Fibroblast of skin of right quadriceps (primary cell): ENCODE measurements at regions not wholly inside any gene's neighbourhood (a gene's known extent, or its start where the extent isn't known, plus 50 kb on each side); places are given as distances from the start of the nearest gene placed in this dataset.
"Not testable (repeated sequence)": the region's sequence is repeated elsewhere in the genome, so short reads cannot be mapped to it uniquely, and the experiment has no call there.

Source experiments
- DNase-seq: peaks from one replicate; pipeline ENCODE4 v3.0.0-alpha.2; 2013

- DNase-seq = no peak
These were observed 156.8 kb upstream of the MSX2 start for GRCh38 chr5:174567506-174568141.

GRCh38 chr5:174570662-174571061 is 153.7 kb upstream of the MSX2 start:
- DNase-seq = no peak

DNA sequence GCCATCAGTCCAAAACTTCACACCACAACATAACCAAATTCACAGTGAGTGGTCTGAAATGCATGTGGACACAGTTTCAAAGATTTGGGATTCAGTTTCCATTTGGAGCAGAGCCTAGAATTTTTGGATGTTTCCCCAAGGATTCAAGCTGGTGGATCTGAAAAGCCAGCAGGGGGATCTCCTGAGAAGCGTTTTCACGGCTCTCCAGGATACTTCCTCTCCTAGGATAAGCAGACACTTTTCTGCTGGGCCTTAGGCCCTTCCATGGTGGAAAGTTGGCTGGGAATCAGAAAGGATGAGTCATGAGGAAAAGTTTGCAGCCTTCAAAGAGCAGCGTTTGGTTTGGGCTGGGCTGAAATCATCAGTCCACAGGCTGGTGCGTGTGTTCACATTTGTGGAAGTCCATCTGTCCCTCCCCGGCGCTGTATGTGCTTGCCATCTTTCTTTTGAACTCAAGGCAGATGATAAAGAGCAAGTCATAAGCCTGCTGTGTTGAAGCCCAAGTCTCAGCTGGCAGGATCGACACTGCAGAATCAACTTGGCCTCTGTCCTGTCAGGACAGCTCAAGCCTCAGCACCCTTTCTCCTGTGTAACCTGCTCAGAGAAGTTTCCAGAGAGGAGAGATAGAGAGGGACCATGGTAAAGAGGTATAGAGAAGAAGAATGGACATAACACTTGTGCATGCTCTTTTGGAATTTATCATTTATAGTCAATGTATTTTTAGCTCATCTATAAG is 152.6 kb upstream of the MSX2 start:
- peak; percentile 97 for DNase-seq

DNA sequence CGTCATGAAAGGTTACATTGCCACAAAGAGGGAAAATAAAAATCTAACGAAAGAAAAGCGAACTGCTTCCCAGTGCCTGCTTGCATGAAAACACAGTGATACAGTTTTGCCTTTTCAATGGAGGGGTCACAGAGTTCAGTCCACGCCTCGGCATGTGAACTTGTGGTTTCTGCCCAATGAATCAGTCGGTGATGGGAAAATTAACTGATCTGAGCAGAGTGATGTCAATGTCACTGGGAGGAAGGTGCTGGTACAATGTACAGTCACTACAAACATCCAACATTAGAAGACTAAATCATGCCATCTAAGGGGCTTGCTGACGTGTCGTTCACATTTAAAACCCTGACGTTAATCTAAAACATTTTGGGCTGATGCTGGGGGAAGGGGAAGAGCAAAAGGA is 151.8 kb upstream of the MSX2 start:
- DNase-seq = no peak

DNA sequence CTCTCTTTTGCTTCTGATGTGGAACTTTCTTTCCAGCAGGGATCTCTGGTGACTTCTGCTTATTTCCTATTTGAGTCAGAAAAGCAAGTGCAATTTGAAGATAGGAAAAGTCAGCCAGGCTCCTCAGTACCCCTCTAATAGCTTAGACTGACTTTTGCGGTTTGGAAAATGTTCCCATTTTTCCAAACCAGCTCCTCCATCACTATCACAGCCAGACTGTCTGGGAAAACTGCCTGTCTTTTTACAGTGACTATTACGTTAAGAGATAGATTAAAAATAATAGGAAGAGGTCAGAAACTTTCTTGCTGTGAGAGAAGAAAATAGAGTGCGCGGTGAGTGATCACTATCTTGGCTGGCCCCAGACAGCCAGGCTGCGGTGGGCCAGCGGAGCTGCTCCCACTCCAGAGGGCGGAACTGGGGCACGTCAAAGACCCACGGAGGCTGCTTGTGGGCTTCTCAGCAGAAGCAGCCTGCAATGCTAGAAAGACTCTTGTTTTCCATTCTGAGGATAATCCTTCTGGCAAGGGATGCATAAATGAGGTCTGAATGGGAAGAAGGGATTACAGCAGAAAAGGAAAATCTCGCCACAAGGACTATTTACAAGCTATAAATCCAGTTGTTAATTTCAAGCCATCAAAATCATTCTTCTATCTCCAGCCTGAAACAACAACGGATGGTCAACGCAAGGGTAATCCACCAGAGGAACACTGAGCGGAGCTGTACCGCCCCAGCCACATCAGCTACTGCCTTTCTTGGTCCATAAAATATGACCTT is 151.0 kb upstream of the MSX2 start:
- no peak for DNase-seq

- no peak for DNase-seq
These were observed 149.3 kb upstream of the MSX2 start for GRCh38 chr5:174575043-174575442.

- DNase-seq = no peak
These were observed 148.3 kb upstream of the MSX2 start for GRCh38 chr5:174576042-174576441.

DNA sequence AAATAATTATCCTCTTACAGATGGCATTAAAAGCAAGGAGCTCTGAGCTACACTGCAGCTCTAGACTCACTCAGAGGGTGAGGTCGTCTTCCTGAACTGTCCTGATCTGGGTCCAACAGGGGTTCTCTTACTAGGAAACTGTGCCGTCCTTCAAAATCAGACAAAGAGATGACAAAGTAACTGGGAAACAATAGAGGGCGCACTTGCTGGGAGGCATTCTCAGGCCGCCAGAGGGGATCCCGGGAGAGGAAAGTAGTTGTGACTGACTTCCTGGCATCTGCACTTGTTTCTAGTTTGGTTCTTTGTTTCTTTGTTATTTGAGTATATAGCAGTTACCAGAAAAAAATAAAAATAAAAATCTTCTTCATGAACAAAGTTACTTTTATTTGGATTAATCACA is 142.9 kb upstream of the MSX2 start:
- no peak for DNase-seq

DNA sequence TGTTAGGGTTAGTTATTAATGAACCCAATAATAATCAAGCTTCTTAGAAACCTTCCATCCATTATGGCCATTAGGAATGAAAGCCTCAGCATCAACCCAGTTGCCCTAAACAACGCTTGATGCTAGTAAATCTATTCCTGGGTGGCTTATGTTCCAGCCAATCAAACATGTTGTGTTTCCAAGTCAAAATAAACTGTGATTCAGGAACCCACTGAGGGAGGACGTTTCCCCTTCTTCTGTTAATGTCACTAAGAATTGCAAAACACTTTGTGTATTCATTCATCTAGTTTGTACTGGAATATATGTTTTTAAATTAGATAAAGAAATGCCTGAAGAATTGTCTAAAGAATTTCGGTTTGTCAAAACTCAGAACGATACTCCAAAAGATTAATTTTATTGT is 142.5 kb upstream of the MSX2 start:
- no peak for DNase-seq

DNA sequence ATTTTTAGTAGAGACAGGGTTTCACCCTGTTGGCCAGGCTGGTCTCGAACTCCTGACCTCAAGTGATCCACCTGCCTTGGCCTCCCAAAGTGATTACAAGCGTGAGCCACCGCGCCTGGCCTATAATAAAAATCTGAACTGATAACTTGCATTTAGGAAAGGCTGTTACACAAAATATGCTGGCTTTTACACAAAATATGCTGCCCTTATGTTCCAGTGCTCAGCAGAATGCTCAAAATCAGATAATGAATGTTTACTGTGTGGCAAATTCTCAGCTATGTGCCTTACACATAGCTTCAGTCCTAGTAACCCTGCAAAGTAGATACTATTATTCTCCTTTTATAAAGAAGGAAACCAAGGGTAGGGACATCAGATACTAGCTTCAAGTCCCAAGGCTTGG is 141.3 kb upstream of the MSX2 start:
- no peak for DNase-seq

- no peak for DNase-seq
These were observed 138.9 kb upstream of the MSX2 start for GRCh38 chr5:174585472-174585871.

GRCh38 chr5:174586163-174586562 is 138.2 kb upstream of the MSX2 start:
- not testable (repeated sequence) for DNase-seq

GRCh38 chr5:174589011-174589410 is 135.4 kb upstream of the MSX2 start:
- no peak for DNase-seq

DNA sequence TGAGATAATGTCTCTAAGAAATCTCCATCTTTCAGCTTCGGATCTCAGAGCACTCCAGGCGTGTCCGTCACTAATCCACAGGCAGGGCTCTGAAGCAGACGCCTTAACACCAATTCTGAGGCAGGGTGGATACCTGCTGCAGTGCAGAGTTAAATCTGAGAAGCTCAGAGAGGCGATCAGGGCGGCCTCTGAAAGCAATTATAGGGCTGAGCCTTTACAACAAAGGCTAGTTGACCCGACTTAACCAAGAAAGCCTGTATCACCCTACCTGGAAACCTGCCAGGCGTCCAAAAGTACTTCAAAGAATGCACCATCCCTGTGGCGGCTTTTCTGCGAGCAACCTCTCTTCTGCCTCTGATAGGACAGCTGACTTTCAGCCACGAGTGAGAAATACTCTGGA is 134.8 kb upstream of the MSX2 start:
- DNase-seq = no peak

DNA sequence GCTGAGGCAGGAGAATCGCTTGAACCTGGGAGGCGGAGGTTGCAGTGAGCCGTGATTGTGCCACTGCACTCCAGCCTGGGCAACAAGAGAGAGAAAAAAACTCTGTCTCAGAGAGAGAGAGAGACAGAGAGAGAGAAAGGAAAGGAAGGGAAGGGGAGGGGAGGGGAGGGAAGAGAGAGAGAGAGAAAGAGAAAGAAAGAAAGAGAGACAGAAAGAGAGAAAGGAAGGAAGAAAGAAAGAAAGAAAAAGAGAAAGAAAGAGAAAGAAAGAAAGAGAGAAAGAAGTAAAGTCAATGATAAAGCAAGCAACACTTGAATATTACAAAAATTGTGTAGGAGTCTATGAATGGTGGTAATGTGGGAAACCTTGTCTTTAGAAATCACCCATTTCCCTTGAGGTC is 133.6 kb upstream of the MSX2 start:
- no peak for DNase-seq

- DNase-seq = no peak
These were observed 128.0 kb upstream of the MSX2 start for GRCh38 chr5:174596429-174596828.

DNA sequence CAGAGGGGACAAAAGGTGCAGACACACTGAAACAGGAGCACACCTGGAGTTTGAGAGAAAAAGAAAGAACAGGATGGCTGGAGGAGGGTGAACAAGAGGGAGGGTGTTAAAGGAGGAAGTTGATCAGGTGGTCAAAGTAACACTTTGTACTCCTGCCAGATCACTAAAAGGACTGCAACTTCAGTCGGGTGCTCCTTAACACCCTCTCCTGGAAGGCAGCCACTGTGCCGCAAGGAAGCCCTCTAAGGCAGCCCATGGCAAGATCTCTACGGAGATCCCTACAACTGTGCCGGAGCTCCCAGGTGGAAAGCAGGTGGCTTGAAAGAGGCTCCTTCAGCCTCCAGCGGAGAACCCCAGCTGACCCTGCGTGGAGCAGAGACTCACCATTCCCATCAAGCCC is 124.4 kb upstream of the MSX2 start:
- no peak for DNase-seq

GRCh38 chr5:174601946-174602345 is 122.4 kb upstream of the MSX2 start:
- DNase-seq = no peak

DNA sequence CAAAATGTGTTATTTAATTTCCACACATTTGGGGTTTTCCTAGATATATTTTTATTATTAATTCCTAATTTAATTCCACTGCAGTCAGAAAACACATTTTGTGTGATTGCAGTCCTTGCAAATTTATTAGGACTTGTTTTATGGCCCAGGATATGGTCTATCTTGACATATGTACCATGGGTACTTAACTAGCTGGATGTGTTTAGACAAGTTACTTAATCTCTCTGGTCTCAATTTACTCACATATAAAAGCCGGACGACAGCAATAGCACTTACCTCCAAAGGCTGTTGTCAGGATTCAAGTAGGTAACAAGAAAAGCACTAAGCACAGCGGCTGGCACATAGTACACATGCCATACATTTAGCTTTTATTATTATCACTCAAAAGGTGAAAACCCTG is 118.2 kb upstream of the MSX2 start:
- no peak for DNase-seq

DNA sequence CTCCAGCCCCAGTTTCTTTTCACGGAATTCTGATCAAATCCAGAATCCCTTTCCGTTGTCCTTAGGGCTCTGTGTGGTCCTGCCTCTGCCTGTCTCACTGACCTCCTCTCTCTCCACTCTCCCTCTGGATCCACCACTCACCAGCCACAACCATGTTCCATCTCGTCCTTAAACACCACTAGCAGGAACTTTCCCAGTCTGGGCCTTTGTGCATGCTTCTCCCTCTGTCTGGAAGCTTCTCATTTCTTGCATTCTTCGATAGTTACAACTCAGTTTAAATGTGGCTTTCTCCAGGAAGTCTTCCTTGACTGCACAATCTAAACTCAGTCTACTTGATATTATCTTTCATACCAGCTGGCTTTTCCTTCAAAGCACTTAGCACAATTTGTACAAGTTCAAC is 117.7 kb upstream of the MSX2 start:
- no peak for DNase-seq

DNA sequence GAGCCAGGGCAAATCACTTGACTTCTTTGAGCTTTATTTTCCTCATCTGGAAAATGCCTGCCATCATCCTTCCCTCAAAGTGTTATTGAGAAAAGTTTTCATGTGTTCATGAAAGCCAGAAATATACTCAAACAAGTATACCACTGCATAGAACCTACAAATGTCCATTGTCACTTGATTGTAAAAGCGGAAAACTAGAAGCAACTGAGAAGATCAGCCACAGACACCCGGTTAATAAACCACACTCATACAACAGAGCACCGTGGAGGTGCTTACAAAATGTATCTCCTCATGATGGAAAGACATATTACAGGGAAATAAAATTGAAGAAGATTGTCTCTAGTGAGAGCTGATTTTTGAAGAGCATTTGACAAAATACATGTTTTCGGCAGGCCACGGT is 117.2 kb upstream of the MSX2 start:
- DNase-seq = no peak

GRCh38 chr5:174607916-174608315 is 116.5 kb upstream of the MSX2 start:
- DNase-seq = no peak

DNA sequence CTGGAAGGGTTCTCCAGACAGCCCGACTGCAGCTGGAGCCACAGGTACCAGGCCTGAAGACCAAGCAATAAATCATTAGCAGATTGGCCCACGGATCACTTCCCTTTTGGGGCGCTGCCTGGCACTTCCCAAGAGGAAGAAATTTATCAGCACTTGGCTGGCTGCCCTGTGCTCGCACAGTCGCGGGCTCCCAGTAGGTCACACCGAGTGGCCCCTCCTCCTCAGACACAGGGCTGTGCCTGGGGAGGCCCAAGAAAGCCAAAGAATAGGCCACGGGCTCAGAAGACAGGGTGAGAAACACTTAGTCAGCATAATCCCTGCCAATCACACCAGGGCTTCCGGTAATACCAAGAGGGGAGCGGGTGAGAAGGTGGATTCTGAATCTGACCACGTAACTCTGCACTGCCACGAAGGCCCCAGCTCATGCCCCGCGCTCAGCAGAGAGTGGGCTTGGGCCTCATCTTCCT is 115.7 kb upstream of the MSX2 start:
- no peak for DNase-seq

DNA sequence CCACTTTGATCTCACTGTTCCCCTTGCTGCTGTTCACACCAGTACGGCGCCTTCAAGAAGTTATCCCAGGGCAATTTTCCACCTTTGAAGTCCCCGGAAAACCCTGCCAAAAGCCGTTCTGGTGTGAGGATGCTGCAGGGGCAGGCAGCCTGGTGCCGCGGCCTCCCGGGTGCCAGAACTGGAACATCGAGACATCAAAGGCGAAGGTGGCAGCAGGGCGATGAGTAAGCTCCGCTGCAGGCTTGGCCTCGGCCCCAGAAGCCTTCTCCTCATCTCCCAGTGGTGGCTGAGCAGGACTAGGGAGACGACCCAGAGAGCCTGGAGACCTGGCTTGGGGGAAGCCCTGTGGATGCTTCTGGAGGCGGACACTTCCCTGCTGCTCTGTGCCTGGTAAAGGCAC is 115.3 kb upstream of the MSX2 start:
- DNase-seq = no peak
